Ovary (tissue), 3 donors: ENCODE measurements at regions not wholly inside any gene's neighbourhood (a gene's known extent, or its start where the extent isn't known, plus 50 kb on each side); places are given as distances from the start of the nearest gene placed in this dataset.

Experiments used
- CTCF ChIP-seq, 3 donors: fragments of 450-650 bp in 2 of 3; fragments of 200-600 bp in 1 of 3; IDR thresholded peaks; one replicate each; pipeline versions ENCODE4 v1.5.1 to v1.8.0; 2016 to 2022; ENCODE audit warnings: antibody characterized with exemption in 3 of 3, mild to moderate bottlenecking in 1 of 3
- EP300 ChIP-seq: sonication (generic); formaldehyde crosslinking; IDR thresholded peaks from one replicate; pipeline ENCODE4 v1.6.1; 2017; ENCODE audit warnings: antibody characterized with exemption
- POLR2A ChIP-seq: fragments of 450-650 bp; IDR thresholded peaks from one replicate; pipeline ENCODE4 v1.6.1; 2017; ENCODE audit warnings: antibody characterized with exemption, mild to moderate bottlenecking, moderate library complexity
- donor health status: DM: no; HTN: no; CAD: no.

- TF ChIP-seq CTCF (IDR thresholded peaks at IDR 0.05) (no peak), POLR2A (no peak), EP300 (no peak)
Measured at GRCh38 chr15:94576889-94577533, 345.6 kb downstream of the MCTP2 start.
